OCI-LY3 (cell line): ENCODE measurements at regions not wholly inside any gene's neighbourhood (a gene's known extent, or its start where the extent isn't known, plus 50 kb on each side); places are given as distances from the start of the nearest gene placed in this dataset.

Source experiments
- CTCF ChIP-seq: fragments of 200-600, 300-600 bp; sonication (generic); IDR thresholded peaks from 2 replicates; pipeline ENCODE4 v1.5.1; 2014; ENCODE audit warnings: antibody characterized with exemption, low read length, low read depth
- EZH2phosphoT487 ChIP-seq: fragments of 200-600 bp; shearing (Covaris generic); IDR thresholded peaks from 2 replicates; pipeline ENCODE4 v1.6.1; 2018; ENCODE audit warnings: antibody characterized with exemption, mixed run types, low read depth

GRCh38 chr10:10967581-10968256 lies 50.0 kb upstream of the CELF2 start:
- TF ChIP-seq CTCF, result no peak
- no peak for TF ChIP-seq EZH2phosphoT487
